22Rv1 (cell line): ENCODE measurements at regions not wholly inside any gene's neighbourhood (a gene's known extent, or its start where the extent isn't known, plus 50 kb on each side); places are given as distances from the start of the nearest gene placed in this dataset.

Experiments
- H3K27ac ChIP-seq: fragments of 450-650 bp; 2 replicates; pipeline ENCODE4 v1.5.1; 2017
- CTCF ChIP-seq: fragments of 450-650 bp; IDR thresholded peaks from 2 replicates; pipeline ENCODE4 v1.5.1; 2017; ENCODE audit warnings: mild to moderate bottlenecking
- ZFX ChIP-seq: fragments of 450-650 bp; IDR thresholded peaks from 2 replicates; pipeline ENCODE4 v1.6.1; 2017; ENCODE audit warnings: antibody characterized with exemption, borderline replicate concordance

DNA sequence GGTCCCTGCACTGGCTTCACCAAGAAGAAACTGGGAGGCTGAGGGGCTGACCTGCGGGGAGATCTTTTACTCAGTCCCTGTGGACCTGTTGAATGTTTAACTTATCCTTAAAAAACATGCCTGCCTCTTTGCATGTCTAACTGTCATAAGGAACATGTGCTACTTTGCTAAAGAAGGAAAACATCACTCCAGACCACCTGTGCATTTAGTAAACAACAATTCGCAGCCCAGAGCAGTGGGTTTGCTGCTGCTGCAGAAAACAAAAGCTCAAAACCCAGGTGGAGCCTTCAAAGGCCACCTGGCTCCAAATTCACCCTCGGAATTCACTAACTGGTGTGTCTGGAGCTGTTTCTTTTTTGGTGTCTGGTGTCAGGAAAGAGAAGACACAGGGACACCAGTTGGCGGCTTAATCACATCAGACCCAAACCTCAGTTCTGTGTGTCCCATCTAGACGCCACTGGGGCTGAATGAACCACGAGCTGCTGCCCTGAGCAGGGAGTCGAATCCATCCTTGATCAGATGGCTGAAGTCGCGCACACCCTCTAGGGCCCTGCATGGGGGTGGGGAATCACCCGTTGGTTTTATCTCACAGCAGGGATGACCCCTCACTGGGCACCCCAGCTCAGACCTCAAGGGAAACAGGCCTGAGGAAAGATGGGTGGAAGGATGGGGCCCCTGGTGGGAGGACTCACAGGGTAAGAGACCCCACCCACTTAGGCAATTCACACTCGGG is 344.3 kb downstream of the PREX1 start:
- TF ChIP-seq ZFX (no peak), CTCF (no peak)

DNA sequence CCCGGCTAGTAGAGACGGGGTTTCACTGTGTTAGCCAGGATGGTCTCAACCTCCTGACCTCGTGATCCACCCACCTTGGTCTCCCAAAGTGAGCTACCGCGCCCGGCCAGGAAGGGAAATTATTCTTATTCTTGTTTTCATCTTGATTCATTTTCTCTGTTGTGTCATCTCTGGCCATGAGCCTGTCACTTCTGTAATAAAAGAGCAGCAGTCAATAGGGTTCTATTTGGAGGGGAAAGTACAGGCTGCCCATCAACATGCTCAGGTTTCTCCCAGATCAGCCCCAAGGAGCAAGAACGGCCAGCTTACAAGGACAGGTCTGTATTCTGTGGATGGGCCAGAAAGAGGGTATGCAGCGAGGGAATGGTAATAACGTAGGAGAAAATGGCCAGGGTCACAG is 345.0 kb downstream of the PREX1 start:
- H3K27ac ChIP-seq: no peak overlapping the region
- TF ChIP-seq ZFX (no peak), CTCF (no peak)

More for the DNA sequence above, 344.3 kb downstream of the PREX1 start:
- H3K27ac ChIP-seq: no peak overlapping the region

DNA sequence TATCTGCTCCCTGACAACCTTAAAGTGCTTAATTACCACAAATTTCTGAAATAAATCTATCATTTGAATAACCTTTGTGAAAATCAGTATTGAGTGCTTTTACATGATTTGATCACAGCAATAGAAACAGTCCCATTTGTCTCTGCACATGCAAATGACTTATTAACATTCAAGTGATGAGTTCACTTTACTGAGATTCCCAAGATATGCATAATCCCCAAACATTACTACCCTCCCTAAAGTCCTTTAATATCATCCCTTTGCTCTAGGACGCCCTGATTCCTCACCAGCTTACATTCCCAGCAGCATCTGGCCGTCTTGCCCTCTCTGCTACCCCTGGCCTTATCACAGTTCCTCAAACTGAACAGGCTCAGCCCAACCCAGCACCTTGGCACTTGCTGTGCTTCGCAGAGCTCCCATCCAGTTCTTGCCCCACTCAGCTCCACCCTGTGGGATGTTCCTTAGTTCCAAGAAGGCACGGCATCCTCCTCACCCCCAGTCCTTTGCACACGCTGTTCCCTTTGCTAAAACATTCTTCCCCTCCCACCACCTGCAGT is 347.5 kb downstream of the PREX1 start:
- TF ChIP-seq CTCF (no peak), ZFX (no peak)
- H3K27ac ChIP-seq: no peak overlapping the region

DNA sequence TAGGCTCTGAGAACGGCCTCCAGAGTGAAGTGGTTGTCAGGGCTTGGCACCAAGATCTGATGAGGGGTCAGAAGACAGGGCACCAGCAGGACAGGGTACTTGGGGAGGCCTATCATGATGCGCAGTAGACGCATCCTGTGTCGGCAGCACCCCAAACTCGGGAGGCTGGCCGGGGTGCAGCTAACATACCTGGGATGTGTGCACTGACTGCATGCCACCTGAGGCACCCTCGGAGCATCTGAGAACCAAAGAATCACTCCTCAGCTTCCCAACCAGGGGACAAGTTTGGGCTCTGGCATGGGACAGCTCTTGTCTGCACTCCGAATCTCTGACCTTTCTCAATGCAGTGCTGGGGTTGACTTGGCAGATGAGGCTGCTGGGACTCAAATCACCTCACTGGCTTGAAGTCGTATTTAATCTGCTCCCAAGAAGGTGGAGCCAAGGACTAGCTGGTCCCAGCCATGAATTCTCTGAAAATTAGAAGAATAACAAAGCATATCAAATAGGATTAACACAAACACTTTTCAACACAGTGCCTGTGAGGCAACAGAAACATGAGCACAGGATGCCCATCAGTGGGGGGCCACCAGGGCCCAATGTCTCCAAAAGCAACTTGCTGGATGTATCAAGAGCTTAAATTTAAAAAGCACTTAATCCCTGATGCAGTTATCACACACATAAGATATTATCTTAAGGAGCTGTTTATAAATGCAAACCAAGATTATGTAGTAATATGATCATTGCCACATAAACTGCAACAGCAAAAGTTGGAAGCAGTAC is 348.8 kb downstream of the PREX1 start:
- no peak for TF ChIP-seq ZFX
- TF ChIP-seq CTCF: no peak
- H3K27ac ChIP-seq: no peak overlapping the region

GRCh38 chr20:48478370-48478769 is 349.4 kb downstream of the PREX1 start:
- H3K27ac ChIP-seq: no peak overlapping the region
- TF ChIP-seq ZFX (no peak), CTCF (no peak)

- H3K27ac ChIP-seq: no peak overlapping the region
- TF ChIP-seq ZFX: no peak
- no peak for TF ChIP-seq CTCF
These were observed 350.9 kb downstream of the PREX1 start for GRCh38 chr20:48476854-48477253.

DNA sequence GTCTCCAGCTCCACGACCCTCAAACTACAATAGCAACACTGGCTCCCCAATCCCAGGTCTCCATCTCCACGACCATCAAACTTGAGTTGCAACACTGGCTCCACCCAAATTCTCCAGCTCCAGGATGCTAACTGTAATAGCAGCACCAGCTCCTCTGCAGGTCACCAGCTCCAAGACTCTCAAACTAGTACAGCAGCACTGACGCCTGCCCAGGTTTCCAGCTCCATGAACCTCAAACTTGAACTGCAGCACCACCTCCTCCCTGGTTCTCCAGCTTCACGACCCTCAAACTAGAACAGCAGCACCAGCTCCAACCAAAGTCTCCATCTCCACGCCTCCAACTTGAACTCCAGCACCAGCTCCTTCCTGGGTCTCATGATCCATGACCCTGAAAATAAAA is 353.8 kb downstream of the PREX1 start:
- no peak for TF ChIP-seq CTCF
- TF ChIP-seq ZFX: no peak
- no peak overlapping the region for H3K27ac ChIP-seq
